ENCODE measurements at regions not wholly inside any gene's neighbourhood (a gene's known extent, or its start where the extent isn't known, plus 50 kb on each side); places are given as distances from the start of the nearest gene placed in this dataset.

DNA sequence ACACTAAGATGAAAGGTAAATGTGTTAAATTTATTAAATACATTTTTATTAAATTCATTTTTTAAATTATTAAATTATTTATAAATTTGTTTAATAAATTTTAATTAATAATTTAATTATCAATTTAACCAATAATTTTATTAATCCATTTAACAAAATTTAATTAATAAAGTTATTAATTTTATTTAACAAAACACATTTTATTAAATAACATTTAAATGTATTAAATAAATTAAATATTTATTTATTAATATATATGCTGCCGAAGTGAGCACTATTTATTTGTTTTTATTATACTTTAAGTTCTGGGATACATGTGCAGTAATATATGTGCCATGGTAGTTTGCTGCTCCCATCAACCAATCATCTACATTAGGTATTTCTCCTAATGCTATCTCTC is 719.5 kb downstream of the TRIML1 start:
- Histone ChIP-seq H3K27ac (no peak overlapping the region), H3K27me3 (no peaks in the 10 kb centered on the region), H3K9me3 (no peaks in the 10 kb centered on the region), H3K4me3 (no peak overlapping the region), H3K4me1 (no peaks in the 10 kb centered on the region), H3K36me3 (no peaks in the 10 kb centered on the region)
- TF ChIP-seq POLR2AphosphoS5 (IDR thresholded peaks at IDR 0.05; ENCODE audit: insufficient read depth in 1 of 2, low read depth in 1 of 2) (no peak), POLR2A (IDR thresholded peaks at IDR 0.05) (no peak)
- TF ChIP-seq, protein P1, sequence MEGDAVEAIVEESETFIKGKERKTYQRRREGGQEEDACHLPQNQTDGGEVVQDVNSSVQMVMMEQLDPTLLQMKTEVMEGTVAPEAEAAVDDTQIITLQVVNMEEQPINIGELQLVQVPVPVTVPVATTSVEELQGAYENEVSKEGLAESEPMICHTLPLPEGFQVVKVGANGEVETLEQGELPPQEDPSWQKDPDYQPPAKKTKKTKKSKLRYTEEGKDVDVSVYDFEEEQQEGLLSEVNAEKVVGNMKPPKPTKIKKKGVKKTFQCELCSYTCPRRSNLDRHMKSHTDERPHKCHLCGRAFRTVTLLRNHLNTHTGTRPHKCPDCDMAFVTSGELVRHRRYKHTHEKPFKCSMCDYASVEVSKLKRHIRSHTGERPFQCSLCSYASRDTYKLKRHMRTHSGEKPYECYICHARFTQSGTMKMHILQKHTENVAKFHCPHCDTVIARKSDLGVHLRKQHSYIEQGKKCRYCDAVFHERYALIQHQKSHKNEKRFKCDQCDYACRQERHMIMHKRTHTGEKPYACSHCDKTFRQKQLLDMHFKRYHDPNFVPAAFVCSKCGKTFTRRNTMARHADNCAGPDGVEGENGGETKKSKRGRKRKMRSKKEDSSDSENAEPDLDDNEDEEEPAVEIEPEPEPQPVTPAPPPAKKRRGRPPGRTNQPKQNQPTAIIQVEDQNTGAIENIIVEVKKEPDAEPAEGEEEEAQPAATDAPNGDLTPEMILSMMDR (IDR thresholded peaks at IDR 0.05), result no peak
- intact Hi-C loops (cut with DNase I), result no loop called here
- DNase-seq (ENCODE audit: extremely low spot score in 2 of 2), result no peak

DNA sequence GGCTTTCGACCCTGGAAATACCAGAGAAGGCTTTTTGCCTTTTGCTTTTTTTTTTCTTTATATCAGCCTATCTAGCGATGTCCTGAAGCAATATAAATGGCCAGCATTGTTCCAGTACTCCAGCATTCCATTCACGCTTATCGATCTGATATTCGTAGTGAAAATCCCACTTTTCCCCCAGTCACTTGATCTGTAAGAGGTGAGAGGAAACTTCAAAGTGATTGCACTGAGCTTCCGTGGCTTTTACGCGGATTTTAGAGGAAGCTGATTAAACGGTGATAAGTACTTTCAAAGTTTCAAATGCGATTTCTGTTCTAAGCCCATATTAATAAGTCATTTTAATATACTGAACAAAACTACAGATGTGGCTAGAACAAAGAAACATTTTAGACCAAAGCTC is 725.5 kb downstream of the TRIML1 start:
- intact Hi-C loops (cut with DNase I), result loop anchor here (5.0 kb wide), 1 partner anchor 1967 kb away; no protein-coding TSS in a partner anchor
- Histone ChIP-seq H3K4me3 (no peak overlapping the region), H3K36me3 (no peaks in the 10 kb centered on the region), H3K4me1 (no peaks in the 10 kb centered on the region), H3K9me3 (no peaks in the 10 kb centered on the region), H3K27ac (no peak overlapping the region), H3K27me3 (no peaks in the 10 kb centered on the region)
- no peak for DNase-seq (ENCODE audit: extremely low spot score in 2 of 2)
- TF ChIP-seq POLR2A (IDR thresholded peaks at IDR 0.05) (no peak), POLR2AphosphoS5 (IDR thresholded peaks at IDR 0.05; ENCODE audit: insufficient read depth in 1 of 2, low read depth in 1 of 2) (no peak)
- TF ChIP-seq, protein P1 (IDR thresholded peaks at IDR 0.05), result no peak

- H3K27me3 ChIP-seq, result no peaks in the 10 kb centered on the region
- DNase-seq (ENCODE audit: extremely low spot score in 2 of 2), result no peak
- intact Hi-C loops (cut with DNase I), result no loop called here
- H3K9me3 ChIP-seq, result no peaks in the 10 kb centered on the region
- no peaks in the 10 kb centered on the region for H3K36me3 ChIP-seq
- H3K4me3 ChIP-seq, result no peak overlapping the region
- H3K4me1 ChIP-seq, result no peaks in the 10 kb centered on the region
- TF ChIP-seq, protein P1 (IDR thresholded peaks at IDR 0.05), result no peak
- TF ChIP-seq POLR2A (IDR thresholded peaks at IDR 0.05) (no peak), POLR2AphosphoS5 (IDR thresholded peaks at IDR 0.05; ENCODE audit: insufficient read depth in 1 of 2, low read depth in 1 of 2) (no peak)
- H3K27ac ChIP-seq, result no peak overlapping the region
Measured at GRCh38 chr4:188867796-188868195, 728.6 kb downstream of the TRIML1 start.

GRCh38 chr4:188869581-188869980 is 730.3 kb downstream of the TRIML1 start:
- no peaks in the 10 kb centered on the region for H3K4me1 ChIP-seq
- no peak for DNase-seq (ENCODE audit: extremely low spot score in 2 of 2)
- no peaks in the 10 kb centered on the region for H3K9me3 ChIP-seq
- TF ChIP-seq, protein P1 (IDR thresholded peaks at IDR 0.05), result no peak
- TF ChIP-seq POLR2AphosphoS5 (IDR thresholded peaks at IDR 0.05; ENCODE audit: insufficient read depth in 1 of 2, low read depth in 1 of 2), result no peak
- TF ChIP-seq POLR2A (IDR thresholded peaks at IDR 0.05), result no peak
- H3K27ac ChIP-seq, result no peak overlapping the region
- no peaks in the 10 kb centered on the region for H3K36me3 ChIP-seq
- H3K4me3 ChIP-seq, result no peak overlapping the region
- H3K27me3 ChIP-seq, result no peaks in the 10 kb centered on the region
- intact Hi-C loops (cut with DNase I), result no loop called here

GRCh38 chr4:188872809-188873208 is 733.6 kb downstream of the TRIML1 start:
- H3K4me1 ChIP-seq, result peaks cover 6% of the 10 kb centered on the region
- H3K27me3 ChIP-seq, result no peaks in the 10 kb centered on the region
- no peak overlapping the region for H3K27ac ChIP-seq
- H3K36me3 ChIP-seq, result no peaks in the 10 kb centered on the region
- TF ChIP-seq POLR2A (IDR thresholded peaks at IDR 0.05) (no peak), POLR2AphosphoS5 (IDR thresholded peaks at IDR 0.05; ENCODE audit: insufficient read depth in 1 of 2, low read depth in 1 of 2) (no peak)
- TF ChIP-seq, protein P1 (IDR thresholded peaks at IDR 0.05), result no peak
- intact Hi-C loops (cut with DNase I), result no loop called here
- H3K9me3 ChIP-seq, result no peaks in the 10 kb centered on the region
- H3K4me3 ChIP-seq, result no peak overlapping the region
- DNase-seq (ENCODE audit: extremely low spot score in 2 of 2), result no peak
